Activated CD4-positive, alpha-beta T cell treated with anti-CD3 and anti-CD28 coated beads, Interleukin-2, amount 50 U/mL, for 16 hours (primary cell): ENCODE measurements at regions not wholly inside any gene's neighbourhood (a gene's known extent, or its start where the extent isn't known, plus 50 kb on each side); places are given as distances from the start of the nearest gene placed in this dataset.
A peak's percentile ranks its signal among the peaks of the same experiment; 100 is the strongest.
"Not testable (repeated sequence)": the region's sequence is repeated elsewhere in the genome, so short reads cannot be mapped to it uniquely, and the experiment has no call there.

Source experiments
- DNase-seq: peaks from one replicate; pipeline ENCODE4 v3.0.0-alpha.2; 2020

GRCh38 chr12:107826276-107826675 lies 51.8 kb downstream of the ASCL4 start:
- no peak for DNase-seq

- no peak for DNase-seq
These were observed 54.8 kb downstream of the ASCL4 start for GRCh38 chr12:107829271-107829670.

DNA sequence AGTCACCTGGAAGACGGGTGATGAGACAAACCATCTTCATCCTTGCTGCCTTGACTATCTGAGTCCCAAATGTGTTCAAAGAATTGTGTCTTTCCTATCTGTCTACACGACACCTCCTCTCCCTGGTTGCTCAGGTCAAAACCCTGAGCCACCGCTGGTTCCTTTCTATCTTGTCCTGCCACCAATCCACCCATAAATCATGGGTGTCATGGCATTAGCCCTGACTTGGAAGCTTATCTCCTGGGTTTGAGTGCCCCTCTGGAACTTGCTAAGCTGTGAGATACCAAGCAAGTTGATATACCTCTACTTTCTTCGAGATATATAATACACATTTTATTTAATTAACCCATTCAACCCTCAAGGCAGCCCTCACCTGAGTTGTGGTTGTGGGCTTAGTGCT lies 57.9 kb downstream of the ASCL4 start:
- no peak for DNase-seq

DNA sequence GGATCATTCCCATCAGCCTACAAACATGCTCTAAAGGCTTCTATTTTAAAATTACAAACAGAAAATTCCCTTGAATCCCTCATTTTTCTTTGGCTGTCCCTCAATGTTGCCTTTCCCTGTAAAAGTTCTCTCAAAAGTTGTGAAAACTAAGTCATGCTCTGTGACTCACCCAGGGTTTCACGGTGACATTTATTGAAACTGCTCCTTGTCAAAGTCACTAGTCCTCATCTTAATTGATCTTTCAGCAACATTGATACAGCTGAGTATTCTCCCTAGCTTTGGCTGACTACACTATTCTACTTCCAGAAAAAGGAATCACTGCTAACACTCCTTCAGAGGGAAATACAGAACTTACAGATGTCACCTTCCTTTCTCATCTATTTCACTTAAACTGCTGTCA lies 65.7 kb downstream of the ASCL4 start:
- peak; percentile 5 for DNase-seq

- no peak for DNase-seq
These were observed 69.1 kb downstream of the ASCL4 start for GRCh38 chr12:107843351-107844311.

DNA sequence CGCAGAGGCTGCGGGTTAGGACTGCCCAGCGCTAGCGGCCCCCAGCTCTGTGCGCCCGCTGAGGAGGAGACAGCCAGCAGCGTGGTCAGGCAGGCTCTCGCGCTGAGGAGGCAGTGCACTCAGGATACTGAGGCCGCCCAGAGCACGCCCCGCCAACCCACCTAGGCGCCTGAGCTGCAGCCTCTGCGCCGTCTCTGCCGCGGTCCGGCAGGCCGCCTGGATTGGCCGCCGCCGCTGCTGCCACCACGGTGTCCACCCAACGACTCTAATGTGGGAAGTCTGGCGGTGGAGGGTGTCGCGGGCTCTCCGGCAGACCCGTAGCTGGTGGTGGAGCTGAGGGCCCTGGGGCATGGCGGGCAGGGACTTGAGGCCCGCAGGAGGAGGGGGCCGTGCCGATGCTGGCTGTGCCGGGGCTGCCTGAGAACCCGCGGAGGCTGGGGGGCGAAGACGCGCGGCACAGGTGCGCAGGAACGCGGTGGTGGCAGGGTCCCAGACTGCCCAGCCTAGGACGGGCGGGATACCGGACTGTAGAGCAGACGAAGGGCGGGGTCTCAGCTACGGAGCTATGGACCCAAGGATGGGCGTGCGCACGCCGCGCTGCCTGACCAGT lies 69.9 kb downstream of the ASCL4 start:
- DNase-seq = no peak

DNA sequence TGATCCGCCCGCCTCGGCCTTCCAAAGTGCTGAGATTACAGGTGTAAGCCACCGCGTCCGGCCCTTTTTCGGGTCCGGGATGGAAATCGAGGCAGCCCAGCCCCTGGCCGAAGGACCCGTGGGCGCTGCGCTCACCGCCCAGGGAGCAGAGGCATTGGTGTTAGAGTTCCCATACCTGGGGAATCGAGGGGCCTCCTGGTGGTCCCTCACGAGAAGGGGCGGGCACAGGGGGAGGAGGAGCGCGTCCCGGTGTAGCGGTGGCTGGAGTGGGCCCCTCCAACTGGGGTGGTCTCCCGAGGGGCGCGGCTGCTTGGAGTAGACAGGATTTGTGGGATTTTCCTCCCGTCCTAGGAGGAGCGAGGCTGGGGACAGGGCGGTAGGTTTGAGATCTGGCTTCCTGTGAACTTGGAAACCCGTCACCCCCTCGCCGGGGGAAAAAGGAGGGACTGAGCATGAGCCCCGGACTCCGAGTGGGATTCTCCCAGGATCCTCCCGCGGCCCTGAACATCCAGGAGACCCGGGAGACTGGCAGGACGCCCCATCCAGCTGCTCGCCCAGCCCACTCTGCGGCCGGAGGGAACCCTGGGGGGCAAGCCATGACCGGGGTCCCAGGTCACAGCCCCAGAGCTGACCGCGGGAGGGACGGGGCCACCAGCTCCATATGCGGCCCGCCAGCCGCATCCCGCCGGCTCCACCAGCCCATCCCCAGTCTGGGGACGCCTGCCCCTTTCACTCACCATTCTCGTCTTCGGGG lies 70.9 kb downstream of the ASCL4 start:
- DNase-seq = no peak

DNA sequence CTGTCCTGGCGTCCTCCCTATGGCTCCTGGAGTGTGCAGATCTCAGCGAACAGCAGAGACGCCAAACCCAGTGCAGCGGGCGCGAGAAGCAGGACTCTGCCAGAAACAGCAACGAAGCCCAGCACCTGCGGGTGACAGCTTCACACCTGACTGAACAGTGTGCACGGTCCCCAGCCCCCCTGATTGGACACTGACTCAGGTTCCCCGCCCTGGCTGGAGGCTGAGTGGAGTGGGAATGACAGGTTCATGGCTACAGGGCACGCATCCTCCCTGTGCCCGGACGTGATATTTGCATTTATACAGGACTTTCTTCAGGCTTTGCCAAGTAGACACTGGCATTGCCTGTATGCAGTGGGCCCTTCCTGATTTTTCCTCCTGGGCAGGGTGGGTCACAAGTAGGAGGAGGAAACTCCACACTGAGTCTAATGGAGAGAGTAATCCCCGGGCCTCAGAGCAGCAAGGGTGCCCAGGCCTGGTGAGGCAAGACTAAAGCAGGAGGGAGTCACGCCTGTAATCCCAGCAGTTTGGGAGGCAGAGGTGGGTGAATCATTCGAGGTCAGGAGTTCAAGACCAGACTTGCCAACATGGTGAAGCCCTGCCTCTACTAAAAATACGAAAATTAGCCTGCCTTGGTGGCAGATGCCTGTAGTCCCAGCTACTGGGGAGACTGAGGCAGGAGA lies 71.6 kb downstream of the ASCL4 start:
- no peak for DNase-seq

DNA sequence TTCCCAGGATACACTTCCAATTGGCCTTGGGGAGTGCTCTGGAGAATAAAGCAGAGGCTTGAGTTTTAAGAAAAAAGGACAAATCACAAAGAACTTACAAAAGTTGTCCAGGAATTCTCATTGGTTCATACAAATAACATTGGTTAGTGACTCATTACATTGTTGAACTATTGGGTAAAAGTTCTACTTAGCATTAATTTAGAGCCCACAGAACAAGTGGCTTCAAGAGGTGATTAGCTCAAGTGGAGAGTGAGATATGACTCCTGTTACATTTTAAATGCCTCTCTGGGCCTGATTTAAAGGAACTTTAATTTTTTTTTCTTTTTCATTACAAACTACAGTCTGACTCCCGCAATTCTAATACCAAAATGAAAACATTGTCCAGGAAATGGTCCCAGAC lies 72.9 kb downstream of the ASCL4 start:
- no peak for DNase-seq

DNA sequence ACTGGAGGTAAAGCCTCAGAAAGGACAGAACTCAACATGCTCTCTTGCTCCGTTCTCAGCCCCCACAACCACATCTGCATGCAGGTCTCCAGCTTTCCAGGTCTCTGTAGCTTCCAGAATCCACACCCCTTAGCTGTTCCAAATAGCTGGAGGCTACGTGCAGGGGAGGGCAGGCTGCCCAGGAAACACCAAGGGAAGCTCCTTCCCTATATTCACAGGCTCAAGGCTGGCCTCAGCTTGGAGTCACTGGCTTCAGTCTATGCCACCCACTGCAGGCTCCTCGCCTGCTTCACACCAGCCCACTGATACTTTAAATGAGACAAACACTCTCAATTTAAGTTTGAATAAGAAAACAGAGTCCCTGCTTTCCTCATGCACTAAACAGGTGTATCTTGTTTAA lies 73.3 kb downstream of the ASCL4 start:
- no peak for DNase-seq

GRCh38 chr12:107853479-107853878 lies 79.0 kb downstream of the ASCL4 start:
- no peak for DNase-seq

GRCh38 chr12:107855471-107855870 lies 81.0 kb downstream of the ASCL4 start:
- DNase-seq = no peak

GRCh38 chr12:107856096-107856495 lies 81.6 kb downstream of the ASCL4 start:
- no peak for DNase-seq

DNA sequence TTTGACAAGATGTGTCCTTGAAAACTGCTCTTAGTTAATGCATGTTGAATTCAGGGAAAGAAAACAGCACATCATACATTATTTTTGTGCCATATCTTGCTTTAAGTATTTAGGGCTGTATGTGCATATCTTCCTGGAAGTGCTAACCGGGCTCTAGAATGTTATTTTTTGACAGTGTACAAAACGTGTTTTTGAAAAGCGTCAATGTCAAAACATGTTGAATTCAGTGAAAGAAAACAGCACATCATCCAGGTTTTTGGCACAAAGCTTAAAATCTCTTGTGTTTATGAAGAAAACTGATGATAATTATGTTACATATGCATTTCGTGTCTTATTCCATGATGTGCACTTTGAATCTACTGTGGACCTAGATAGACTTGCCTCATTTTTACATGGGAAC lies 82.7 kb downstream of the ASCL4 start:
- no peak for DNase-seq

- no peak for DNase-seq
These were observed 84.9 kb downstream of the ASCL4 start for GRCh38 chr12:107859367-107859766.

- DNase-seq = no peak
These were observed 89.7 kb downstream of the ASCL4 start for GRCh38 chr12:107864235-107864634.

DNA sequence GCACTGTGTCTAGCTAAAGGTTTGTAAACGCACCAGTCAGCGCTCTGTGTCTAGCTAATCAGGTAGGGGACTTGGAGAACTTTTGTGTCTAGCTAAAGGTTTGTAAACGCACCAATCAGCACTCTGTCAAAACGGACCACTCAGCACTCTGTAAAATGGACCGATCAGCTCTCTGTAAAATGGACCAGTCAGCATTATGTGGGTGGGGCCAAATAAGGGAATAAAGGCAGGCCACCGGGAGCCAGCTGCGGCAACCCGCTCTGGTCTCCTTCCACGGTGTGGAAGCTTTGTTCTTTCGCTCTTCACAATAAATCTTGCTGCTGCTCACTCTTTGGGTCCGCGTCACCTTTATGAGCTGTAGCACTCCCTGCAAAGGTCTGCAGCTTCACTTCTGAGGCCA lies 90.2 kb downstream of the ASCL4 start:
- DNase-seq = not testable (repeated sequence)

GRCh38 chr12:107873223-107873622 lies 98.7 kb downstream of the ASCL4 start:
- no peak for DNase-seq

DNA sequence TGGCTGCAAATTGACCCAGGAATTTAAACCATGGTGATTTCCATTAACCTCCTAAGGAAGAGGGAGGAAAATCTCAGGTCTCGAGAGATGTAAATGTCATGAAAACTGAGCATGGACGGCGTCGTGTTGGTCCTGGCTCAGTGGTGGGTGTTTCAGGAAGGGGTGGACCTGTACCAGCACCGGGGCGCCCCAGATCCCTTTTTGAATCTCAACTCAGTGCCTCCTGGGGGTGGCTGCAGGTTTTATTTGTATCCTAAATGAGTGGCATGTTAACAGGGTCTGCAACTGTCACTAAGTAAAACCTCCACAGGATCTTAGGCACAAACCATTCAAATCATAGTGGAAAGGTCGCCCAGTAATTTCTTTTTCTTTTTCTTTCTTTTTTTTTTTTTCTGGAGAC lies 101.3 kb downstream of the ASCL4 start:
- DNase-seq = no peak

- peak; percentile 56 for DNase-seq
These were observed 110.5 kb downstream of the ASCL4 start for GRCh38 chr12:107884769-107885694.

DNA sequence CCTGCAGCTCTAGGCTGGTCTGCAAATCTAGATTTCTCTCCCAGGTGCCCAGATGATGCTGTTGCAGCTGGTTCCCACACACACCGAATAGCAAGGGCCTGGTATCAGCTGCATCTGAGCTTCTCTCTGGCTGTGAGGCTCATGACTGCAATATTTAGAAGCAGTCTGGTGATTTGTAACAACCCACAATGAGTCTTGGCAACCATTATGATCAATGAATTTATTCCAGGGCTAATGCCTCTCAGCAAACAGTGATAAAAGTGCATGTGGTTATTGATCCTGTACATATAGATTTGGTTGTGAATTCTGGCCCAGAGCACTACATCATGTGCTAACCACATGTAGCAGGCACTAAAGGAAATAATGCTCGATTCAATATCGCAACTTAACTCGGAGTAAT lies 114.3 kb downstream of the ASCL4 start:
- no peak for DNase-seq

- DNase-seq = peak; percentile 12
These were observed 117.5 kb downstream of the ASCL4 start for GRCh38 chr12:107891967-107892366.
